ENCODE measurements at regions not wholly inside any gene's neighbourhood (a gene's known extent, or its start where the extent isn't known, plus 50 kb on each side); places are given as distances from the start of the nearest gene placed in this dataset.

GRCh38 chr2:187920511-187920910 is 366.3 kb upstream of the TFPI start:
- DNase-seq: no peak
- intact Hi-C loops (cut with DNase I): no loop called here

GRCh38 chr2:187922846-187923245 is 368.6 kb upstream of the TFPI start:
- no peak for DNase-seq
- intact Hi-C loops (cut with DNase I): no loop called here

- intact Hi-C loops (cut with DNase I): no loop called here
- DNase-seq: no peak
Measured at GRCh38 chr2:187924293-187924692, 367.4 kb upstream of the GULP1 start.

GRCh38 chr2:187934236-187934635 is 357.4 kb upstream of the GULP1 start:
- intact Hi-C loops (cut with DNase I): no loop called here
- DNase-seq: peak in 1 of 10 donors; percentile 69

GRCh38 chr2:187934692-187935091 is 357.0 kb upstream of the GULP1 start:
- DNase-seq: peak in 1 of 10 donors; percentile 63
- intact Hi-C loops (cut with DNase I): no loop called here

- peak in 2 of 10 donors; percentile 54 to 73 for DNase-seq
- intact Hi-C loops (cut with DNase I): no loop called here
Measured at GRCh38 chr2:187935126-187935525, 356.5 kb upstream of the GULP1 start.

GRCh38 chr2:187936228-187936627 is 355.4 kb upstream of the GULP1 start:
- intact Hi-C loops (cut with DNase I): no loop called here
- DNase-seq: no peak

GRCh38 chr2:187939180-187939579 is 352.5 kb upstream of the GULP1 start:
- intact Hi-C loops (cut with DNase I): no loop called here
- no peak for DNase-seq

- DNase-seq: no peak
- intact Hi-C loops (cut with DNase I): no loop called here
Measured at GRCh38 chr2:187942876-187943275, 348.8 kb upstream of the GULP1 start.

GRCh38 chr2:187943772-187944369 is 347.8 kb upstream of the GULP1 start:
- intact Hi-C loops (cut with DNase I): no loop called here
- DNase-seq: no peak

- DNase-seq: no peak
Measured at GRCh38 chr2:187949859-187950258, 341.8 kb upstream of the GULP1 start.

GRCh38 chr2:187951470-187952218 is 340.0 kb upstream of the GULP1 start:
- intact Hi-C loops (cut with DNase I): no loop called here
- DNase-seq: peak in 2 of 10 donors; percentile 69 to 83

More at GRCh38 chr2:187949859-187950258, 341.8 kb upstream of the GULP1 start:
- intact Hi-C loops (cut with DNase I): no loop called here

- no peak for DNase-seq
- intact Hi-C loops (cut with DNase I): no loop called here
Measured at GRCh38 chr2:187956906-187957534, 334.7 kb upstream of the GULP1 start.

- intact Hi-C loops (cut with DNase I): no loop called here
- DNase-seq: no peak
Measured at GRCh38 chr2:187959821-187960220, 331.9 kb upstream of the GULP1 start.

- no peak for DNase-seq
- intact Hi-C loops (cut with DNase I): no loop called here
Measured at GRCh38 chr2:187962538-187962937, 329.1 kb upstream of the GULP1 start.

- intact Hi-C loops (cut with DNase I): no loop called here
Measured at GRCh38 chr2:187964746-187965145, 326.9 kb upstream of the GULP1 start.

GRCh38 chr2:187966924-187967323 is 324.8 kb upstream of the GULP1 start:
- no peak for DNase-seq
- intact Hi-C loops (cut with DNase I): no loop called here

More at GRCh38 chr2:187964746-187965145, 326.9 kb upstream of the GULP1 start:
- DNase-seq: no peak

GRCh38 chr2:187971893-187972292 is 319.8 kb upstream of the GULP1 start:
- intact Hi-C loops (cut with DNase I): no loop called here
- DNase-seq: no peak

- intact Hi-C loops (cut with DNase I): no loop called here
- DNase-seq: no peak
Measured at GRCh38 chr2:187976259-187976985, 315.3 kb upstream of the GULP1 start.

- intact Hi-C loops (cut with DNase I): no loop called here
- no peak for DNase-seq
Measured at GRCh38 chr2:187976986-187977333, 314.7 kb upstream of the GULP1 start.

- no peak for DNase-seq
- intact Hi-C loops (cut with DNase I): no loop called here
Measured at GRCh38 chr2:187978356-187978755, 313.3 kb upstream of the GULP1 start.

All from posterior cingulate gyrus (tissue), 11 donors.